ENCODE measurements at regions not wholly inside any gene's neighbourhood (a gene's known extent, or its start where the extent isn't known, plus 50 kb on each side); places are given as distances from the start of the nearest gene placed in this dataset.
"Not testable (repeated sequence)": the region's sequence is repeated elsewhere in the genome, so short reads cannot be mapped to it uniquely, and the experiment has no call there.

DNA sequence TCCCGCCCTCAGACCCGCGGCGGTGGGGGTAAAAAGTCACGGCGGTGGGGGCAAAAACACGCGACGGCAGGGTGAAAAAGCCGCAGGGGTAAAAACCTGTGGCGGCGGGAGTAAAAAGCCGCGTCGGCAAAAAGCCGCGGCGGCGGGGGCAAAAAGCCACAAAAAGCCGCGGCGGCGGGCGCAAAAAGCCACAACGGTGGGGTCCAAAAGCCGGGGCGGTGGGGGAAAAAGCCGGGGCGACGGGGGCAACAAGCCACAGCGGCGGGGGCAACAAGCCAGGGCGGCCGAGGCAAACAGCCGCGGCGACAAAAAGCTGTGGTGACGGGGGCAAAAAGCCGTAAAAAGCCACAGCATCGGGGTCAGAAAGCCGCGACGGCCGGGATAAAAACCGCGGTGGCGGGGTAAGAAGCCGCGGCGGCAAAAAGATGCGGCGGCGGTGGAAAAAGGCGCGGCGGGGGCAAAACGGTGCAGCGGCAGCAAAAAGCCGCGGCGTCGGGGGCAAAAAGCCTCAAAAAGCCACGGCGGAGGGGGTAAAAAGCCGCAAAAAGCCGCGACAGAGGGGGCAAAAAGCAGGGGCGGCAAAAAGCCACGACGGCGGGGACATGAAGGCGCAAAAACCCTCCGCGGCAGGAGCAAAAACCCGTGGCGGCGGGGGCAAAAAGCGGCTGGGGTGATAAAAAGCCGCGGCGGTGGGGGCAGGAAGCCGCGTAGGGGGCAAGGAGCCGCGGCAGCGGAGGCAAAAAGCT, 168.3 kb upstream of the TP53TG3D start:
- not testable (repeated sequence) for FAIRE-seq; DNase-seq (ENCODE audit: insufficient read length, low spot score)

DNA sequence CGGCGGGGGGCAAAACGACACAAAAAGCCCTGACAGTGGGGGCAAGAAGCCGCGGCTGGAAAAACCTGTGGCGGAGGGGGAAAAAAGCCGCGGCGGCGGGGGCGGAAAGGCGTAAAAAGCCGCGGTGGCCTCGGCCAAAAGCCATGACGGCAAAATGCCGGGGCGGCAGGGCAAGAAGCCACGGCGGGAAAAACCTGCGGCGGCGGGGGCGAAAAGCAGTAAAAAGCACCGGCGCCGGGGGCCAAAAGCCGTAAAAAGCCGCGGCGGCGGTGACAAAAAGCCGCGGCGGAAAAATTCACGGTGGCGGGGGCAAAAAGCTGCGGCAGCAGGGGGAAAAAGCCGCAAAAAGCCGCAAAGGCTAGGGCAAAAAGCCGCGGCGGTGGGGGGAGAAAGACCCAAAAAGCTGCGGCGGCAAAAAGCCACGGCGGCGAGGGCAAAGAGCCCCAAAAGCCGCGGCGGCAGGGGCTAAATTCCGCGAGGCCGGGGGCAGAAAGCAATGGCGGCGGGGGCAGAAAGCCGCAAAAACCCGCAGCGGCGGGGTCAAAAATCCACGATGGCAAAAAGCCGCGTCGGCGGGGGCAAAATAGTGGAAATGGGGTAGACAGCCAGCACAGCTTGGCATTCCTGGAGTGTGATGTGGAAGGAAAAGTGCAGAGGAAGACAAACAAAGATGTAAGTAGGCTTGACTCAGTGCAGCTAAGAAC, 167.5 kb upstream of the TP53TG3D start:
- not testable (repeated sequence) for DNase-seq (ENCODE audit: insufficient read length, low spot score); FAIRE-seq

DNA sequence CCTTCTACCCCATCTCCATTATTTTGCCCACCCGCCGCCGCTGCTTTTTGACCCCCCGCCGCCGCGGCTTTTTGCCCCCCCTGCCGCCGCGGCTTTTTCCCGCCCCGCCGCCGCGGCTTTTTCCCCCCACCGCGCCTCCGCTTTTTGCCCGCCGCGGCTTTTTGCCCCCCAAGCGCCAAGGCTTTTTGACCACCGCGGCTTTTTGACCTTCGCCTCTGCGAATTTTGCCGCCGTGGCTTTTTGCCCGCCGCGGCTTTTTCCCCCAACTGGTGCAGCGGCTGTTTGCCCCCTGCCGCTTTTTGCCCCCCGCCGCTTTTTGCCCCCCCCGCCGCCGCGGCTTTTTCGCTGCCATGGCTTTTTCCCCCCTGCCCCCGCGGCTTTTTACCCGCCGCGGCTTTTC, 137.5 kb upstream of the TP53TG3D start:
- not testable (repeated sequence) for FAIRE-seq; DNase-seq (ENCODE audit: insufficient read length, low spot score)

- FAIRE-seq = no peak
- DNase-seq (ENCODE audit: insufficient read length, low spot score) = no peak
- TF ChIP-seq CTCF (IDR thresholded peaks at IDR 0.05; ENCODE audit: insufficient read depth, missing control alignments) = no peak
Measured at GRCh38 chr16:32116080-32116479, 137.0 kb upstream of the TP53TG3D start.

DNA sequence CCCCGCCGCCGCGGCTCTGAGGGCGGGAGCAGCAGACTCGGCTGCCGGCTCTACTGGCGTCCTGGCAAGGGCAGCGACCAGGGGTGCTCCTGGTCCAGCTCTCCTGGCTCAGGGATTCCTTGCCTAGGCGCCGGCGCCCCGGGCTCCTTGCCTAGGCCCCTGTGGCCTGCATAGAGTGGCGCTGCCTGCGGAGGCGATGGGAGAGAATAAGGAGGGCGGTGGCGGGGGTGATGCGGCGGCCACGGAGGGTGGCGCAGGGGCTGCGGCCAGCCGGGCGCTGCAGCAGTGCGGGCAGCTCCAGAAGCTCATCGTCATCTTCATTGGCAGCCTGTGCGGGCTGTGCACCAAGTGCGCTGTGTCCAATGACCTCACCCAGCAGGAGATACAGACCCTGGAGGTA, 136.6 kb upstream of the TP53TG3D start:
- not testable (repeated sequence) for DNase-seq (ENCODE audit: insufficient read length, low spot score); FAIRE-seq

- FAIRE-seq; DNase-seq (ENCODE audit: insufficient read length, low spot score): not testable (repeated sequence)
Measured at GRCh38 chr16:32120372-32120771, 132.7 kb upstream of the TP53TG3D start.

DNA sequence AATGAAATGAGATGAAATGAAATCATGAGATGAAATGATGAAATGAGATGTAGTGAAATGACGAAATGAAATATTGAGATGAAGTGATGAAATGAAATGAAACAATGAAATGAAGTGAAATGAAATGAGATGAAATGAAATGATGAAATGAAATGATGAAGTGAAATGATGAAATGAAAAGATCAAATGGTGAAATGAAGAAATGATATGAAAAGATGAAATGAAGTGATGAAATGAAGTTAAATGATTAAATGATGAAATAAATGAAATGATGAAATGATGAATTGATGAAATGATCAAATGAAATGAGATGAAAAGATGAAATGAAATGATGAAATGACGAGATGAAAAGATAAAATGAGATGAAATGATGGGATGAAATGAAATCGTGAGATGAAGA, 132.3 kb upstream of the TP53TG3D start:
- DNase-seq (ENCODE audit: insufficient read length, low spot score) = not testable (repeated sequence)

GRCh38 chr16:32121273-32121900, 131.7 kb upstream of the TP53TG3D start:
- DNase-seq (ENCODE audit: insufficient read length, low spot score); FAIRE-seq: not testable (repeated sequence)

More for the DNA sequence above, 132.3 kb upstream of the TP53TG3D start:
- not testable (repeated sequence) for FAIRE-seq

- FAIRE-seq = not testable (repeated sequence)
Measured at GRCh38 chr16:32152434-32152833, 100.7 kb upstream of the TP53TG3D start.

GRCh38 chr16:32187918-32188669, 65.0 kb upstream of the TP53TG3D start:
- FAIRE-seq; DNase-seq (ENCODE audit: insufficient read length, low spot score): not testable (repeated sequence)

More at GRCh38 chr16:32152434-32152833, 100.7 kb upstream of the TP53TG3D start:
- not testable (repeated sequence) for DNase-seq (ENCODE audit: insufficient read length, low spot score)

DNA sequence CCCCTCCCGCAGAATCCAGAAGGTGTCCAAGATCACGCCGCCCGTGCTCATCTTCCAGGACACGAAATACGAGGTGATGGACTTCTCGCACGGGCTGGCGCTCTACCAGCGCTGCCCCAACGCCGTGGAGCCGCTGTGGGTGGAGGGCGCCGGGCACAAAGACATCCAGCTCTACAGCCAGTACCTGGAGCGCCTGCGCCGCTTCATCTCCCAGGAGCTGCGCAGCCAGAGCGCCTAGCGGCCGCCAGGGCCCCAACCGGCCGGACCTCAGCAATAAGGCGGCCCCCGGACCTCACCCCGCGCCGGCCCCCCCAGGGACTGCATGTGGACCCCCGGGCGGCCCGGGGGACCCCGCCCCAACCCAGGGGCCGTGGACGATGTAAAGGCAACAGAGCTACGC, 50.5 kb upstream of the TP53TG3D start:
- FAIRE-seq = not testable (repeated sequence)

More for the DNA sequence above, 50.5 kb upstream of the TP53TG3D start:
- DNase-seq (ENCODE audit: insufficient read length, low spot score) = not testable (repeated sequence)
